Panc1 (cell line): ENCODE measurements at regions not wholly inside any gene's neighbourhood (a gene's known extent, or its start where the extent isn't known, plus 50 kb on each side); places are given as distances from the start of the nearest gene placed in this dataset.

ENCODE experiments used
- POLR2AphosphoS5 ChIP-seq: IDR thresholded peaks from 2 replicates; pipeline ENCODE4 v1.6.1; 2012; ENCODE audit warnings: mild to moderate bottlenecking, low read depth, low read length, moderate library complexity
- SIN3A ChIP-seq: IDR thresholded peaks from 2 replicates; pipeline ENCODE4 v1.6.1; 2012; ENCODE audit warnings: low read depth, mild to moderate bottlenecking, low read length, moderate library complexity, borderline replicate concordance; ENCODE audit not compliant: insufficient read depth
- TF ChIP-seq, protein P1 (sequence below): fragments of 450-650 bp; IDR thresholded peaks from 2 replicates; pipeline ENCODE4 v1.5.1; 2017; ENCODE audit warnings: mild to moderate bottlenecking
- TF ChIP-seq, protein P2 (sequence below), 2 experiments: IDR thresholded peaks; 2 replicates each; pipeline ENCODE4 v1.6.1; 2011 to 2012; ENCODE audit warnings: low read depth in 2 of 2, control low read depth in 1 of 2, low read length in 1 of 2, mild to moderate bottlenecking in 1 of 2, moderate library complexity in 1 of 2; ENCODE audit not compliant: insufficient read depth in 1 of 2

- TF ChIP-seq, protein P1, sequence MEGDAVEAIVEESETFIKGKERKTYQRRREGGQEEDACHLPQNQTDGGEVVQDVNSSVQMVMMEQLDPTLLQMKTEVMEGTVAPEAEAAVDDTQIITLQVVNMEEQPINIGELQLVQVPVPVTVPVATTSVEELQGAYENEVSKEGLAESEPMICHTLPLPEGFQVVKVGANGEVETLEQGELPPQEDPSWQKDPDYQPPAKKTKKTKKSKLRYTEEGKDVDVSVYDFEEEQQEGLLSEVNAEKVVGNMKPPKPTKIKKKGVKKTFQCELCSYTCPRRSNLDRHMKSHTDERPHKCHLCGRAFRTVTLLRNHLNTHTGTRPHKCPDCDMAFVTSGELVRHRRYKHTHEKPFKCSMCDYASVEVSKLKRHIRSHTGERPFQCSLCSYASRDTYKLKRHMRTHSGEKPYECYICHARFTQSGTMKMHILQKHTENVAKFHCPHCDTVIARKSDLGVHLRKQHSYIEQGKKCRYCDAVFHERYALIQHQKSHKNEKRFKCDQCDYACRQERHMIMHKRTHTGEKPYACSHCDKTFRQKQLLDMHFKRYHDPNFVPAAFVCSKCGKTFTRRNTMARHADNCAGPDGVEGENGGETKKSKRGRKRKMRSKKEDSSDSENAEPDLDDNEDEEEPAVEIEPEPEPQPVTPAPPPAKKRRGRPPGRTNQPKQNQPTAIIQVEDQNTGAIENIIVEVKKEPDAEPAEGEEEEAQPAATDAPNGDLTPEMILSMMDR: no peak
- TF ChIP-seq POLR2AphosphoS5: no peak
- TF ChIP-seq, protein P2, sequence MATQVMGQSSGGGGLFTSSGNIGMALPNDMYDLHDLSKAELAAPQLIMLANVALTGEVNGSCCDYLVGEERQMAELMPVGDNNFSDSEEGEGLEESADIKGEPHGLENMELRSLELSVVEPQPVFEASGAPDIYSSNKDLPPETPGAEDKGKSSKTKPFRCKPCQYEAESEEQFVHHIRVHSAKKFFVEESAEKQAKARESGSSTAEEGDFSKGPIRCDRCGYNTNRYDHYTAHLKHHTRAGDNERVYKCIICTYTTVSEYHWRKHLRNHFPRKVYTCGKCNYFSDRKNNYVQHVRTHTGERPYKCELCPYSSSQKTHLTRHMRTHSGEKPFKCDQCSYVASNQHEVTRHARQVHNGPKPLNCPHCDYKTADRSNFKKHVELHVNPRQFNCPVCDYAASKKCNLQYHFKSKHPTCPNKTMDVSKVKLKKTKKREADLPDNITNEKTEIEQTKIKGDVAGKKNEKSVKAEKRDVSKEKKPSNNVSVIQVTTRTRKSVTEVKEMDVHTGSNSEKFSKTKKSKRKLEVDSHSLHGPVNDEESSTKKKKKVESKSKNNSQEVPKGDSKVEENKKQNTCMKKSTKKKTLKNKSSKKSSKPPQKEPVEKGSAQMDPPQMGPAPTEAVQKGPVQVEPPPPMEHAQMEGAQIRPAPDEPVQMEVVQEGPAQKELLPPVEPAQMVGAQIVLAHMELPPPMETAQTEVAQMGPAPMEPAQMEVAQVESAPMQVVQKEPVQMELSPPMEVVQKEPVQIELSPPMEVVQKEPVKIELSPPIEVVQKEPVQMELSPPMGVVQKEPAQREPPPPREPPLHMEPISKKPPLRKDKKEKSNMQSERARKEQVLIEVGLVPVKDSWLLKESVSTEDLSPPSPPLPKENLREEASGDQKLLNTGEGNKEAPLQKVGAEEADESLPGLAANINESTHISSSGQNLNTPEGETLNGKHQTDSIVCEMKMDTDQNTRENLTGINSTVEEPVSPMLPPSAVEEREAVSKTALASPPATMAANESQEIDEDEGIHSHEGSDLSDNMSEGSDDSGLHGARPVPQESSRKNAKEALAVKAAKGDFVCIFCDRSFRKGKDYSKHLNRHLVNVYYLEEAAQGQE (IDR thresholded peaks at IDR 0.05; ENCODE audit: insufficient read depth in 1 of 2, low read depth in 2 of 2, low read length in 1 of 2): no peak
- no peak for TF ChIP-seq SIN3A
Measured at GRCh38 chr9:129330711-129331492, 152.8 kb upstream of the IER5L start.
